ENCODE measurements at regions not wholly inside any gene's neighbourhood (a gene's known extent, or its start where the extent isn't known, plus 50 kb on each side); places are given as distances from the start of the nearest gene placed in this dataset.

DNA sequence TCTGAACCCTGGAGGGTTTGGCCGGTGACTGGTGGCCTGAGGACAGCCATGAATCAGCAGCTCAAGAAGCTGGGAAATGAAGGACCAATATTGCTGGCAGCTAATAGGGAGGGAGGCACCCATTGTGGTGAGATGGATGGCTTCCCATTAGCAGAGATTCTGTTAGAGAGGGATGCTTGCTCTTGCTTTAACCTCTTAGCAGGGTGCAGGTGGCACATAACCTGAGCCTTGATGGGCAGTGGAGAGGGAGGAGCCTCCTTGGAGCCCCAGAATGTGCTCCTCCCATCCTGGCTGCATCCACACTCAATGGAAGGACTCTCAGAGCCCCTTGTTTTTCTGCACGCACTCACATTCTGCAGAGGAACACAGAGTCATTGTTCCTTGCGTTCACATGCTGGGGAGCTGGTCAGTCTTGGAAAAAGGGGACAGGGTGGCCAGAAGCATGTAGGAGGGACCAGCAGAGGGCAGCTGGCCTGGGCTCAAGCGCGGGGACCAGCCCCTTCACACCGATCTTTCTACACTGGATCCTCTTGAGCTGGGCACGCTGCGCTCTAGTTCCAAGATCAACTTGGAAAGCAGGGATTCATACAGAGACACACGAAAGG lies 161.8 kb downstream of the MED10 start:
- peaks cover 3% of the 10 kb centered on the region for H3K9me3 ChIP-seq
- TF ChIP-seq, protein P1, sequence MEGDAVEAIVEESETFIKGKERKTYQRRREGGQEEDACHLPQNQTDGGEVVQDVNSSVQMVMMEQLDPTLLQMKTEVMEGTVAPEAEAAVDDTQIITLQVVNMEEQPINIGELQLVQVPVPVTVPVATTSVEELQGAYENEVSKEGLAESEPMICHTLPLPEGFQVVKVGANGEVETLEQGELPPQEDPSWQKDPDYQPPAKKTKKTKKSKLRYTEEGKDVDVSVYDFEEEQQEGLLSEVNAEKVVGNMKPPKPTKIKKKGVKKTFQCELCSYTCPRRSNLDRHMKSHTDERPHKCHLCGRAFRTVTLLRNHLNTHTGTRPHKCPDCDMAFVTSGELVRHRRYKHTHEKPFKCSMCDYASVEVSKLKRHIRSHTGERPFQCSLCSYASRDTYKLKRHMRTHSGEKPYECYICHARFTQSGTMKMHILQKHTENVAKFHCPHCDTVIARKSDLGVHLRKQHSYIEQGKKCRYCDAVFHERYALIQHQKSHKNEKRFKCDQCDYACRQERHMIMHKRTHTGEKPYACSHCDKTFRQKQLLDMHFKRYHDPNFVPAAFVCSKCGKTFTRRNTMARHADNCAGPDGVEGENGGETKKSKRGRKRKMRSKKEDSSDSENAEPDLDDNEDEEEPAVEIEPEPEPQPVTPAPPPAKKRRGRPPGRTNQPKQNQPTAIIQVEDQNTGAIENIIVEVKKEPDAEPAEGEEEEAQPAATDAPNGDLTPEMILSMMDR (IDR thresholded peaks at IDR 0.05) = no peak
- no peaks in the 10 kb centered on the region for H3K4me1 ChIP-seq (ENCODE audit: low read depth)
- H3K4me3 ChIP-seq = no peak overlapping the region
- no peak for DNase-seq
- intact Hi-C loops (cut with DNase I, micrococcal nuclease) = no loop called here
- no peak for ATAC-seq
- H3K36me3 ChIP-seq (ENCODE audit: low read depth) = no peaks in the 10 kb centered on the region

DNA sequence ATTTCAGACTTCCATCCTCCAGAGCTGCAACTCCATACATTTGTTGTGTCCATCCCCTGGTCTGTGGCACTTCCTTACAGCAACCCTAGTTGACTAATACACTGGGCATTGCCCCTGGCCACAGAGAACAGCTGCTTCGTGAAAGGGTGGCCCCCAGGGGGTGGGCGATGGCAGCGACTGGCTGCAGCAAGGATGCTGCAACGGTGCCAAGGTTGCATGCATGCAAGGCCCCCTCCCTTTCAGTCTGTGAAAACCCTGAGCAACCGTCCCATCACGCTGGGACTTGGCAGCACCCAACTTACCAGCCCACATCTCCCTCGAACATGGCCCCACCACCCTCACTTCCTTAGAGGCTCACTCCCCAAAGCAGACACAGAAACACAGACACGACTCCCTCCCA lies 162.5 kb downstream of the MED10 start:
- DNase-seq (no peak), ATAC-seq (no peak)
- TF ChIP-seq, protein P1 (IDR thresholded peaks at IDR 0.05) = no peak
- Histone ChIP-seq H3K36me3 (ENCODE audit: low read depth) (no peaks in the 10 kb centered on the region), H3K4me3 (no peak overlapping the region), H3K4me1 (ENCODE audit: low read depth) (no peaks in the 10 kb centered on the region), H3K9me3 (peaks cover 3% of the 10 kb centered on the region)
- intact Hi-C loops (cut with DNase I, micrococcal nuclease) = no loop called here

DNA sequence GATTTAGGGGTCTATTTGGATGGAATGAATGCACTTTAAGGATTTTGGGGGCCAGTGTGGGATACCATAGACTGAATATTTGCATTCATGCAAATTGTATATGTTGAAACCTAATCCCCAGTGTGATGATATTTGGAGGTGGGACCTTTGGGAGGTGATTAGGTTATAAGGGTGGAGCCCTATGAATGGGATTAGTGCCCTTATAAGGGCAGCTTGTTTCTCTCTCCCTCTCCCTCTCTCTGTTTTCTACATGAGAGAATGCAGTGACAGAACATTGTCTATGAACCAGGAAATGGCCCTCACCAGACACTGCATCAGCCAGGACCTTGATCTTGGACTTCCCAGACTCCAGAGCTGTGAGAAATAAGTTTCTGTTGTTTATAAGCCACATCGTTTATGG lies 166.1 kb downstream of the MED10 start:
- TF ChIP-seq, protein P1 (IDR thresholded peaks at IDR 0.05) = no peak
- Histone ChIP-seq H3K4me3 (no peak overlapping the region), H3K36me3 (ENCODE audit: low read depth) (no peaks in the 10 kb centered on the region), H3K9me3 (peaks cover 3% of the 10 kb centered on the region), H3K4me1 (ENCODE audit: low read depth) (no peaks in the 10 kb centered on the region)
- ATAC-seq = no peak
- intact Hi-C loops (cut with DNase I, micrococcal nuclease) = no loop called here
- DNase-seq = no peak

GRCh38 chr5:6206501-6206900 lies 171.8 kb downstream of the MED10 start:
- no peak for DNase-seq
- intact Hi-C loops (cut with DNase I, micrococcal nuclease) = no loop called here
- TF ChIP-seq, protein P1 (IDR thresholded peaks at IDR 0.05) = no peak
- Histone ChIP-seq H3K4me1 (ENCODE audit: low read depth) (no peaks in the 10 kb centered on the region), H3K36me3 (ENCODE audit: low read depth) (no peaks in the 10 kb centered on the region), H3K4me3 (no peak overlapping the region), H3K9me3 (no peaks in the 10 kb centered on the region)
- no peak for ATAC-seq

DNA sequence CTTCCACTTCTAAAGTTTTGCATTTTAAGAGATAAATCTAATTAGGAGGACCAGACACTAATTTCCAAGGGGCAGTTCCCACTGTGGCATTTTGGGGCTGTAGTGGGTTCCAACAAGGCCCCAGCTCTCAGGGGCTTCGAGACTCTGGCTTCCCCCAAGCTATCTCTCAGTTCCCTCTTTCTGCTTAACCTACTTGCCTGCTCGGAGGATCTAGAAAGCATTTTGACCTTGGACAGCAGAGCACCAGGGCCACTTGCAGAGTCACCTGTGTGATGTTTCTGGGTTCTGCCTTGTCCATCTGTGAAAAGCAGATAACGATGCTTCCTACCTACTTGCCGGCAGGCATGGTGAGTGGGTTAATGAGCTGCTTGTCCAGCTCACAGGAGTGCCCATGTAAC lies 175.4 kb downstream of the MED10 start:
- TF ChIP-seq, protein P1 (IDR thresholded peaks at IDR 0.05) = no peak

More for the DNA sequence above, 175.4 kb downstream of the MED10 start:
- intact Hi-C loops (cut with DNase I, micrococcal nuclease) = no loop called here
- DNase-seq (no peak), ATAC-seq (no peak)
- Histone ChIP-seq H3K4me1 (ENCODE audit: low read depth) (no peaks in the 10 kb centered on the region), H3K9me3 (no peaks in the 10 kb centered on the region), H3K4me3 (no peak overlapping the region), H3K36me3 (ENCODE audit: low read depth) (no peaks in the 10 kb centered on the region)

All from mucosa of descending colon (tissue), 3 donors.